MG63 (cell line): ENCODE measurements at regions not wholly inside any gene's neighbourhood (a gene's known extent, or its start where the extent isn't known, plus 50 kb on each side); places are given as distances from the start of the nearest gene placed in this dataset.
A peak's percentile ranks its signal among the peaks of the same experiment; 100 is the strongest.

Experiments
- DNase-seq: peaks from one replicate; pipeline ENCODE4 v3.0.0-alpha.2; 2020
- H3K27me3 ChIP-seq: fragments of 250-450 bp; sonication (Bioruptor Pico); 2 replicates; pipeline ENCODE4 v1.5.1; 2020; ENCODE audit warnings: mild to moderate bottlenecking, moderate library complexity
- H3K36me3 ChIP-seq: fragments of 250-450 bp; sonication (Bioruptor Pico); 2 replicates; pipeline ENCODE4 v1.5.1; 2020; ENCODE audit warnings: mild to moderate bottlenecking, moderate library complexity
- H3K4me3 ChIP-seq: fragments of 250-450 bp; sonication (Bioruptor Pico); 2 replicates; pipeline ENCODE4 v1.5.1; 2020; ENCODE audit warnings: mild to moderate bottlenecking, moderate library complexity
- H3K9me3 ChIP-seq: fragments of 250-450 bp; sonication (Bioruptor Pico); 2 replicates; pipeline ENCODE4 v1.5.1; 2020; ENCODE audit warnings: mild to moderate bottlenecking, moderate library complexity

- no peaks in the 10 kb centered on the region for H3K9me3 ChIP-seq
- no peak for DNase-seq
- H3K36me3 ChIP-seq: no peaks in the 10 kb centered on the region
- H3K4me3 ChIP-seq: no peak overlapping the region
- H3K27me3 ChIP-seq: no peaks in the 10 kb centered on the region
Measured at GRCh38 chr6:164291224-164291623, 876.7 kb downstream of the QKI start.

- no peaks in the 10 kb centered on the region for H3K27me3 ChIP-seq
- DNase-seq: no peak
- no peaks in the 10 kb centered on the region for H3K9me3 ChIP-seq
- no peaks in the 10 kb centered on the region for H3K36me3 ChIP-seq
- no peak overlapping the region for H3K4me3 ChIP-seq
Measured at GRCh38 chr6:164290101-164290500, 875.6 kb downstream of the QKI start.

GRCh38 chr6:164286011-164286410 is 871.5 kb downstream of the QKI start:
- Histone ChIP-seq H3K36me3 (no peaks in the 10 kb centered on the region), H3K9me3 (no peaks in the 10 kb centered on the region), H3K4me3 (no peak overlapping the region), H3K27me3 (no peaks in the 10 kb centered on the region)
- DNase-seq: no peak

GRCh38 chr6:164283574-164283973 is 869.1 kb downstream of the QKI start:
- Histone ChIP-seq H3K36me3 (no peaks in the 10 kb centered on the region), H3K27me3 (no peaks in the 10 kb centered on the region), H3K4me3 (no peak overlapping the region), H3K9me3 (no peaks in the 10 kb centered on the region)
- no peak for DNase-seq

GRCh38 chr6:164276211-164276610 is 861.7 kb downstream of the QKI start:
- DNase-seq: no peak
- H3K9me3 ChIP-seq: no peaks in the 10 kb centered on the region
- H3K27me3 ChIP-seq: no peaks in the 10 kb centered on the region
- H3K4me3 ChIP-seq: no peak overlapping the region
- no peaks in the 10 kb centered on the region for H3K36me3 ChIP-seq

GRCh38 chr6:164275773-164276172 is 861.3 kb downstream of the QKI start:
- Histone ChIP-seq H3K36me3 (no peaks in the 10 kb centered on the region), H3K4me3 (no peak overlapping the region), H3K9me3 (no peaks in the 10 kb centered on the region), H3K27me3 (no peaks in the 10 kb centered on the region)
- DNase-seq: no peak

- Histone ChIP-seq H3K27me3 (no peaks in the 10 kb centered on the region), H3K9me3 (no peaks in the 10 kb centered on the region), H3K4me3 (no peak overlapping the region), H3K36me3 (no peaks in the 10 kb centered on the region)
- no peak for DNase-seq
Measured at GRCh38 chr6:164274493-164274892, 860.0 kb downstream of the QKI start.

GRCh38 chr6:164273491-164273890 is 859.0 kb downstream of the QKI start:
- DNase-seq: no peak
- Histone ChIP-seq H3K4me3 (no peak overlapping the region), H3K36me3 (no peaks in the 10 kb centered on the region), H3K27me3 (no peaks in the 10 kb centered on the region), H3K9me3 (no peaks in the 10 kb centered on the region)

- Histone ChIP-seq H3K27me3 (no peaks in the 10 kb centered on the region), H3K9me3 (no peaks in the 10 kb centered on the region), H3K36me3 (no peaks in the 10 kb centered on the region), H3K4me3 (no peak overlapping the region)
- DNase-seq: no peak
Measured at GRCh38 chr6:164266851-164267250, 852.3 kb downstream of the QKI start.

GRCh38 chr6:164262348-164262747 is 847.8 kb downstream of the QKI start:
- H3K27me3 ChIP-seq: no peaks in the 10 kb centered on the region
- no peak overlapping the region for H3K4me3 ChIP-seq
- no peaks in the 10 kb centered on the region for H3K9me3 ChIP-seq
- H3K36me3 ChIP-seq: no peaks in the 10 kb centered on the region
- no peak for DNase-seq

- DNase-seq: no peak
- Histone ChIP-seq H3K27me3 (no peaks in the 10 kb centered on the region), H3K4me3 (no peak overlapping the region), H3K36me3 (no peaks in the 10 kb centered on the region), H3K9me3 (no peaks in the 10 kb centered on the region)
Measured at GRCh38 chr6:164258421-164258820, 843.9 kb downstream of the QKI start.

GRCh38 chr6:164252948-164253347 is 838.4 kb downstream of the QKI start:
- no peaks in the 10 kb centered on the region for H3K36me3 ChIP-seq
- H3K9me3 ChIP-seq: no peaks in the 10 kb centered on the region
- H3K27me3 ChIP-seq: no peaks in the 10 kb centered on the region
- no peak overlapping the region for H3K4me3 ChIP-seq
- no peak for DNase-seq

- DNase-seq: no peak
- Histone ChIP-seq H3K9me3 (no peaks in the 10 kb centered on the region), H3K27me3 (no peaks in the 10 kb centered on the region), H3K36me3 (no peaks in the 10 kb centered on the region), H3K4me3 (no peak overlapping the region)
Measured at GRCh38 chr6:164252291-164252690, 837.8 kb downstream of the QKI start.

- no peaks in the 10 kb centered on the region for H3K9me3 ChIP-seq
- DNase-seq: peak; percentile 14
- H3K36me3 ChIP-seq: no peaks in the 10 kb centered on the region
- no peaks in the 10 kb centered on the region for H3K27me3 ChIP-seq
- H3K4me3 ChIP-seq: no peak overlapping the region
Measured at GRCh38 chr6:164247106-164247505, 832.6 kb downstream of the QKI start.

- Histone ChIP-seq H3K36me3 (no peaks in the 10 kb centered on the region), H3K27me3 (no peaks in the 10 kb centered on the region), H3K9me3 (no peaks in the 10 kb centered on the region), H3K4me3 (no peak overlapping the region)
- no peak for DNase-seq
Measured at GRCh38 chr6:164246082-164246481, 831.6 kb downstream of the QKI start.

GRCh38 chr6:164243949-164244348 is 829.4 kb downstream of the QKI start:
- H3K27me3 ChIP-seq: no peaks in the 10 kb centered on the region
- no peak for DNase-seq

GRCh38 chr6:164243012-164243610 is 828.6 kb downstream of the QKI start:
- H3K4me3 ChIP-seq: no peak overlapping the region
- H3K36me3 ChIP-seq: no peaks in the 10 kb centered on the region
- no peaks in the 10 kb centered on the region for H3K9me3 ChIP-seq
- no peak for DNase-seq
- no peaks in the 10 kb centered on the region for H3K27me3 ChIP-seq

More at GRCh38 chr6:164243949-164244348, 829.4 kb downstream of the QKI start:
- no peaks in the 10 kb centered on the region for H3K9me3 ChIP-seq
- no peak overlapping the region for H3K4me3 ChIP-seq
- no peaks in the 10 kb centered on the region for H3K36me3 ChIP-seq

- no peak for DNase-seq
- Histone ChIP-seq H3K9me3 (no peaks in the 10 kb centered on the region), H3K36me3 (no peaks in the 10 kb centered on the region), H3K27me3 (no peaks in the 10 kb centered on the region), H3K4me3 (no peak overlapping the region)
Measured at GRCh38 chr6:164230804-164231203, 816.3 kb downstream of the QKI start.

GRCh38 chr6:164230259-164230658 is 815.7 kb downstream of the QKI start:
- Histone ChIP-seq H3K9me3 (no peaks in the 10 kb centered on the region), H3K36me3 (no peaks in the 10 kb centered on the region), H3K4me3 (no peak overlapping the region), H3K27me3 (no peaks in the 10 kb centered on the region)
- DNase-seq: no peak
